Astrocyte of the spinal cord (primary cell): ENCODE measurements at regions not wholly inside any gene's neighbourhood (a gene's known extent, or its start where the extent isn't known, plus 50 kb on each side); places are given as distances from the start of the nearest gene placed in this dataset.

Experiments used
- DNase-seq: peaks from one replicate; pipeline ENCODE4 v3.0.0; 2011; ENCODE audit warnings: low read depth, low spot score
- H3K4me3 ChIP-seq: 2 replicates; pipeline ENCODE4 v1.5.1; 2011; ENCODE audit warnings: low read depth, mild to moderate bottlenecking, low read length, moderate library complexity
- in situ Hi-C: cut with HindIII; loops from 2 replicates; pipeline ENCODE4 v1.10.0; 2017; ENCODE audit warnings: low sequenced_read_pairs
- TF ChIP-seq, protein P1 (sequence below): IDR thresholded peaks from 2 replicates; pipeline ENCODE4 v1.5.1; 2012; ENCODE audit warnings: low read depth, mild to moderate bottlenecking, low read length, inconsistent platforms

DNA sequence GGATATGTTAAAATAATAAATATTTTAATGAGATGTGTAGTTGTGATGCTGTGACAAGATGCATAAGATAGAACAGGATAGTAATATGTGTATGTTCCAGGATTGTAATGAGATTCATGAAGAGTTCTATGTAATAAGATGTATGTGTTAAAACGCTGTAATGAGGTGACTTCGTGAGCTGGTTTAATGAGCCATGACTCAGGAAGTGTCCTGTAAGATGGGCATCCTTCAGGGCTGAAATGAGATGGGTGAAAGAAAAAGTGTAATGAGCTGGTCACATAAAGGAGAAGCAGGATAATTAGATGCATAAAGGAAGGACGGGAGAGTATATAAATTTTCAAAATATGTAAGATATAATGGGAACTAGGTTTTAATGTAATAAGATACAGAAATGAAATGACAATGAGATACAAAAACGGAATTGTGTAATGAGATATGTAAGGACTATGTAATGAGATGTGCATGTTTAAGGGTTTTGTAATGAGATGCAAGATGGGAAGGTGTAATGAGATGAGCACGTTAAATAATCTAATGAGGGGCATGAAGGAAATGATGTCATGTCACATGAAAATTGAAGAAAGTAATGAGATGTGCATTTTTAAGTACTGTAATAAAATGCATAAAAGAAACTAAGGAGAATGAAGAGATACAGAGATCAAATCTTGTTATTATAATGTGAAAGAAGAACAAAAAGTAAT, 524.8 kb upstream of the STXBP6 start:
- in situ Hi-C loops = no loop called here
- TF ChIP-seq, protein P1, sequence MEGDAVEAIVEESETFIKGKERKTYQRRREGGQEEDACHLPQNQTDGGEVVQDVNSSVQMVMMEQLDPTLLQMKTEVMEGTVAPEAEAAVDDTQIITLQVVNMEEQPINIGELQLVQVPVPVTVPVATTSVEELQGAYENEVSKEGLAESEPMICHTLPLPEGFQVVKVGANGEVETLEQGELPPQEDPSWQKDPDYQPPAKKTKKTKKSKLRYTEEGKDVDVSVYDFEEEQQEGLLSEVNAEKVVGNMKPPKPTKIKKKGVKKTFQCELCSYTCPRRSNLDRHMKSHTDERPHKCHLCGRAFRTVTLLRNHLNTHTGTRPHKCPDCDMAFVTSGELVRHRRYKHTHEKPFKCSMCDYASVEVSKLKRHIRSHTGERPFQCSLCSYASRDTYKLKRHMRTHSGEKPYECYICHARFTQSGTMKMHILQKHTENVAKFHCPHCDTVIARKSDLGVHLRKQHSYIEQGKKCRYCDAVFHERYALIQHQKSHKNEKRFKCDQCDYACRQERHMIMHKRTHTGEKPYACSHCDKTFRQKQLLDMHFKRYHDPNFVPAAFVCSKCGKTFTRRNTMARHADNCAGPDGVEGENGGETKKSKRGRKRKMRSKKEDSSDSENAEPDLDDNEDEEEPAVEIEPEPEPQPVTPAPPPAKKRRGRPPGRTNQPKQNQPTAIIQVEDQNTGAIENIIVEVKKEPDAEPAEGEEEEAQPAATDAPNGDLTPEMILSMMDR = no peak
- no peak for DNase-seq
- H3K4me3 ChIP-seq = no peak overlapping the region

DNA sequence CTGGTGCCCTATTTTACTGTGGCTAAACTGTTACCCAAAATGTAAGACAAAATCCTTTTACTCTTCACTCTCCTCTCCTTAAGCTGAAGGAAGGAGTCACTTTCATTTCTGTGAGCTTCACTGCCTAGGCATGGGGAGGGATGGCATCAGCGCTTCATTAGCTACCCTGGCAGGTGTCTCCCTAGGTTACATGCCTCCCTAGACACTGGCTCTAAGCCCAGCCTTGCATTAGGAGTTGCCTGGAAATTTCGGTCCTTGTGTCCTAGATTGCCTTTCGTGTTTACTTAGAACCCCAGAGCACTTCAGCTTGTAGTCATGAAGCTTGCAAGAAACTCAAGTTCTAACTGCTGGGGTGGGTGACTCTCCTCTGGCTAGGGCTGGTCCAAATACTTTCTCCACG, 520.5 kb upstream of the STXBP6 start:
- no peak for DNase-seq
- TF ChIP-seq, protein P1 = no peak
- no peak overlapping the region for H3K4me3 ChIP-seq
- in situ Hi-C loops = no loop called here

DNA sequence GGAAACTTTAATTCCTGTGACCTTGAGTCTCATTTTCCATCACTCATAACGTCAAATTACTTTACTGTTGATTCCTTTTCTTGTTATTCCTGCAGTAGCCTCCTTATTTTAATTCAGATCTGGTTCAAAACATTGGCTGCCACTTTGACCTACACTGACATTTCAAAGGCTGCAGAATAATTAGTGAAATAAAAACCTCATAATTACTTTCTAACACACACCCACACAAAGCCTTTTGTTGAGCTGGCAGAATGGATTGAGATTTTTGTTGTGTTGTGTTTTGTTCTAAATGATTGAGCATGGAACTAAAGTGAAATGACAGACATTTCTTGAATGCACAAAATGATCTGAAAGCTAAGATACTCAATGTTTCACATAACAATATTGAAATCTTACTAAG, 507.5 kb upstream of the STXBP6 start:
- no peak overlapping the region for H3K4me3 ChIP-seq
- in situ Hi-C loops = no loop called here
- TF ChIP-seq, protein P1 = no peak
- DNase-seq = no peak

DNA sequence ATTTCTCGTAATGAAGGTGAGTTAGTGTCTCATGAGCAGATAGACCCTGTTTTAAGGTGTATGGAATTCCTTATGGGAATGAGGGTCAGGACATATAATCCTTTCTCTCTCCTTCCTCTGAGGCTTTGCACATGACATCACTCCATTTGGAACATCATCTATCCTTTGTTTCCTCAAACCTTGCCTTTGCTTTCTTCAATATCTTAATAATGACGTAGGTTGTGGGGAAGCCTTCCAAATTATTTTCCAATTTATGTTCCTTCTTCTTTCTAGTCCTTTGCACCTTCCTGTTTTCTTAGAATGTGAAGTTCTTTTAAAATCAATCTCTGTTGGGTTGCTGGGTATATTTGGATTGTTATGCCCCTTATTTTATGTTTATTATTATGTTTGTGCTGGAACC, 502.9 kb upstream of the STXBP6 start:
- no peak for DNase-seq
- H3K4me3 ChIP-seq = no peak overlapping the region
- TF ChIP-seq, protein P1 = no peak
- in situ Hi-C loops = no loop called here

DNA sequence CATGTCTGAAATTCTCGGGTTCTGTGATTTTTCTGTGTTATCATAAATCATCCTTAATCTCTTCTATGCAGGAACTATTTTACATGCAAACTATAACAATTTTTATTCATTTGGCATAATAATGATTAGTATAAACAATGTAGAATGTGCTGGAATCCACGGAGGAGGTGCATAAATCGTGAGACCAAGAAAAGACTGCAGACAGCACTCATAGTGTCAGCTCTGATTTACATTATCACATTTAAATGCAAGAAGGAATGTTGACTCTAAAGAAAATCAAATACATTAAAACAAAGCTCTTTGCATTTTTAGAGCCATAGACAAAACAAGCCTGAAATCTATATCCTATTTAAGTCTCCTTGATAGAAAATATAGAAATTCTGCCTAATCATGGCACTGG, 501.7 kb upstream of the STXBP6 start:
- DNase-seq = no peak
- in situ Hi-C loops = no loop called here
- no peak overlapping the region for H3K4me3 ChIP-seq
- TF ChIP-seq, protein P1 = no peak

DNA sequence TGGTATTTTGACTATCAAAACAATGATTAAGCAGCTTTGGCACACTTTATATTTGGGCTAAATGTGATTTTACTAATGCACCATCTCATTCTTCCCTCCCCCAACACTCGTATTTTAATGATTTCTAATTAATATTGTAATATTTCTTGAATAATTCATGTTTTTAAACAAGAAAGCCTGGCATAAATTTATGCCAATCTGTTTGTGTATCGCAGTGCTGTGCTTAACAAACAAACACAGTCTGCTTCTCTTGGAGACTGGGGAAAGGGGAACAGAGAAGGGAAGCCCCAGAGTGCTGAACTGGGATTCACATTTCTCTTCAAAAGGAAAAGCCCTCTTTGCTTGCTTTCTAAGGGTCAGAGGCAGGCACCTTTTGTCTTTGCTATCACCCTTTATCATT, 496.9 kb upstream of the STXBP6 start:
- no peak overlapping the region for H3K4me3 ChIP-seq
- no peak for DNase-seq
- TF ChIP-seq, protein P1 = no peak
- in situ Hi-C loops = no loop called here
